ENCODE measurements at regions not wholly inside any gene's neighbourhood (a gene's known extent, or its start where the extent isn't known, plus 50 kb on each side); places are given as distances from the start of the nearest gene placed in this dataset.

DNA sequence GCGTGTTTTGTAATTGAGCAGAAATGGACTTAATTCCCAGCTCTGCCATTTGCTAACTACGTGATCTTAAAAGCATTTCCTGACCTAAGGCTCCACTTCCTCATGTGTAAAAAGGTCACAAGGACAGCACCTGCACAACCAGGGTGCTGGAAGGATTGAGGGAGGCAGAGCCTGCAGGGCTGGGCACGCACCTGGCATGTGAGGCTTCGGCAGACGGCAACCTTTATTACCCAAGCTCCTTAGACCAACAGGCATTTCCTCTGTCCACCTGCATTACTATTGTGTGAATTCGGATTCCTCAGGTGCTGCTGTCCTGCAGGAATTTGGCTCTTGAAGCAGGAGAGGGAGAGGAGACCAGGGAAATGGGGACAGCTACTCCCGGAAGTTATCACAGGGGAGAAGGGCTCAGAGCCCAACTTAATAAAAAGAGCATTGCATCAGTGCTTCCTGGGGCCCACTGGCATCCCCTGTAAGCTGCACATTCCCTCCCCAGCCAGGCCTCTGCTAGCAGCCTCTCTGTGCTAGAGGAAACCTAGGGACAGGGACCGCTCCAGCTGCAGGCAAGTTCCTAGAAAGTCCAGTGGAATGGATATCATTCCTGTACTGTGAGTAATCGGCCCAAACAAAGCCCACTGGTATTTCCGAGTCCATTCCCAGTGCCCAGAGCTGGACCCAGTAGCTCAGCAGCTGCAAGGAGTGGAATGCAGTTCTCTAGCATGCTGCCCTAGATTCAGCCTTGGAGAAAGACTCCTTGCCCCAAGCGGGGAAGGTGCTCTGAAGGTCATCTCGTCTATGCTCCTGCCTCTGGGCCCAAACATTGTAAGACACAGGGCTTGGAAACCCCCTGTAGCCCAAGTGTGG lies 157.1 kb upstream of the CCND2 start:
- Histone ChIP-seq H2AFZ (ENCODE audit: low read length) (no peak overlapping the region), H3K27me3 (ENCODE audit: insufficient read depth, low read length) (no peaks in the 10 kb centered on the region), H3K9me3 (ENCODE audit: low read length) (no peaks in the 10 kb centered on the region), H3F3A (ENCODE audit: insufficient read depth, low read length) (no peaks in the 10 kb centered on the region), H3K36me3 (ENCODE audit: insufficient read depth, low read length) (no peaks in the 10 kb centered on the region), H4K20me1 (ENCODE audit: insufficient read depth, low read length) (no peaks in the 10 kb centered on the region), H3K4me1 (ENCODE audit: insufficient read depth, low read length, severe bottlenecking) (no peaks in the 10 kb centered on the region), H3K4me3 (ENCODE audit: low read depth, low read length, poor library complexity, severe bottlenecking) (no peak overlapping the region), H3K9ac (ENCODE audit: low read length) (no peak overlapping the region), H3K4me2 (ENCODE audit: low read length) (no peak overlapping the region), H3K79me2 (ENCODE audit: insufficient read depth, low read length) (no peaks in the 10 kb centered on the region), H3K27ac (ENCODE audit: low read depth, low read length, poor library complexity, severe bottlenecking) (no peak overlapping the region), H3K9me2 (ENCODE audit: low read depth, low read length) (no peaks in the 10 kb centered on the region)
- no peak for TF ChIP-seq EZH2 (IDR thresholded peaks at IDR 0.05; ENCODE audit: borderline replicate concordance, low read length)
- TF ChIP-seq, protein P1, sequence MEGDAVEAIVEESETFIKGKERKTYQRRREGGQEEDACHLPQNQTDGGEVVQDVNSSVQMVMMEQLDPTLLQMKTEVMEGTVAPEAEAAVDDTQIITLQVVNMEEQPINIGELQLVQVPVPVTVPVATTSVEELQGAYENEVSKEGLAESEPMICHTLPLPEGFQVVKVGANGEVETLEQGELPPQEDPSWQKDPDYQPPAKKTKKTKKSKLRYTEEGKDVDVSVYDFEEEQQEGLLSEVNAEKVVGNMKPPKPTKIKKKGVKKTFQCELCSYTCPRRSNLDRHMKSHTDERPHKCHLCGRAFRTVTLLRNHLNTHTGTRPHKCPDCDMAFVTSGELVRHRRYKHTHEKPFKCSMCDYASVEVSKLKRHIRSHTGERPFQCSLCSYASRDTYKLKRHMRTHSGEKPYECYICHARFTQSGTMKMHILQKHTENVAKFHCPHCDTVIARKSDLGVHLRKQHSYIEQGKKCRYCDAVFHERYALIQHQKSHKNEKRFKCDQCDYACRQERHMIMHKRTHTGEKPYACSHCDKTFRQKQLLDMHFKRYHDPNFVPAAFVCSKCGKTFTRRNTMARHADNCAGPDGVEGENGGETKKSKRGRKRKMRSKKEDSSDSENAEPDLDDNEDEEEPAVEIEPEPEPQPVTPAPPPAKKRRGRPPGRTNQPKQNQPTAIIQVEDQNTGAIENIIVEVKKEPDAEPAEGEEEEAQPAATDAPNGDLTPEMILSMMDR (IDR thresholded peaks at IDR 0.05; ENCODE audit: low read length): no peak

DNA sequence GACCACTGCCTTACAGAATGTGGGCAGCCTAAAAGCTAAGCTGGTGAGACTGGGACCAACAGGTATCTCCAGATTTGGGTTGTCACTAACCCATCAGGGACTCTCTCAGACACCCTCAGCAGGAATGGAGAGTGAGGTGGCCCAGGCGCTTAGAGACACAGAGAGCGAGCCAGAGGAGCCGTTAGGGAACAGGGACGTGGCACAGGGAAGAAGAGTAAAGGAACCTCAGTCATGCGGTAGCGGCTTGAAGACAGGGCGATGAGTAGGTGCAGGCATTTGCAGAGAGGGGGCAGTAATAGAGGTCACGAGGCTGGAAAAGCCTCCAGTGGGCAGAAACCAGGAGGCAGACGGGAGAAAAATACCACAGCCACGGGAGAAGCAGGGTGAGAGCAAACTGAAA lies 158.0 kb upstream of the CCND2 start:
- H3F3A ChIP-seq (ENCODE audit: insufficient read depth, low read length): no peaks in the 10 kb centered on the region
- no peaks in the 10 kb centered on the region for H3K27me3 ChIP-seq (ENCODE audit: insufficient read depth, low read length)
- no peak overlapping the region for H3K4me3 ChIP-seq (ENCODE audit: low read depth, low read length, poor library complexity, severe bottlenecking)
- H3K9ac ChIP-seq (ENCODE audit: low read length): no peak overlapping the region
- H4K20me1 ChIP-seq (ENCODE audit: insufficient read depth, low read length): no peaks in the 10 kb centered on the region
- H3K79me2 ChIP-seq (ENCODE audit: insufficient read depth, low read length): no peaks in the 10 kb centered on the region
- H3K27ac ChIP-seq (ENCODE audit: low read depth, low read length, poor library complexity, severe bottlenecking): no peak overlapping the region
- no peak overlapping the region for H3K4me2 ChIP-seq (ENCODE audit: low read length)
- no peaks in the 10 kb centered on the region for H3K9me3 ChIP-seq (ENCODE audit: low read length)
- TF ChIP-seq EZH2 (IDR thresholded peaks at IDR 0.05; ENCODE audit: borderline replicate concordance, low read length): no peak
- TF ChIP-seq, protein P1 (IDR thresholded peaks at IDR 0.05; ENCODE audit: low read length): no peak
- no peak overlapping the region for H2AFZ ChIP-seq (ENCODE audit: low read length)
- H3K9me2 ChIP-seq (ENCODE audit: low read depth, low read length): no peaks in the 10 kb centered on the region
- no peaks in the 10 kb centered on the region for H3K36me3 ChIP-seq (ENCODE audit: insufficient read depth, low read length)
- H3K4me1 ChIP-seq (ENCODE audit: insufficient read depth, low read length, severe bottlenecking): no peaks in the 10 kb centered on the region

- Histone ChIP-seq H4K20me1 (ENCODE audit: insufficient read depth, low read length) (no peaks in the 10 kb centered on the region), H3K9ac (ENCODE audit: low read length) (no peak overlapping the region), H3K27me3 (ENCODE audit: insufficient read depth, low read length) (no peaks in the 10 kb centered on the region), H3K79me2 (ENCODE audit: insufficient read depth, low read length) (no peaks in the 10 kb centered on the region), H2AFZ (ENCODE audit: low read length) (no peak overlapping the region), H3K9me3 (ENCODE audit: low read length) (no peaks in the 10 kb centered on the region), H3K4me1 (ENCODE audit: insufficient read depth, low read length, severe bottlenecking) (no peaks in the 10 kb centered on the region), H3K36me3 (ENCODE audit: insufficient read depth, low read length) (no peaks in the 10 kb centered on the region), H3K4me2 (ENCODE audit: low read length) (no peak overlapping the region), H3K4me3 (ENCODE audit: low read depth, low read length, poor library complexity, severe bottlenecking) (no peak overlapping the region), H3K27ac (ENCODE audit: low read depth, low read length, poor library complexity, severe bottlenecking) (no peak overlapping the region), H3K9me2 (ENCODE audit: low read depth, low read length) (no peaks in the 10 kb centered on the region), H3F3A (ENCODE audit: insufficient read depth, low read length) (no peaks in the 10 kb centered on the region)
- no peak for TF ChIP-seq EZH2 (IDR thresholded peaks at IDR 0.05; ENCODE audit: borderline replicate concordance, low read length)
- TF ChIP-seq, protein P1 (IDR thresholded peaks at IDR 0.05; ENCODE audit: low read length): no peak
Observed at GRCh38 chr12:4114986-4115385, 158.6 kb upstream of the CCND2 start.

Measured in OCI-LY1 (cell line).